ENCODE measurements at regions not wholly inside any gene's neighbourhood (a gene's known extent, or its start where the extent isn't known, plus 50 kb on each side); places are given as distances from the start of the nearest gene placed in this dataset.
"Not testable (repeated sequence)": the region's sequence is repeated elsewhere in the genome, so short reads cannot be mapped to it uniquely, and the experiment has no call there.

DNA sequence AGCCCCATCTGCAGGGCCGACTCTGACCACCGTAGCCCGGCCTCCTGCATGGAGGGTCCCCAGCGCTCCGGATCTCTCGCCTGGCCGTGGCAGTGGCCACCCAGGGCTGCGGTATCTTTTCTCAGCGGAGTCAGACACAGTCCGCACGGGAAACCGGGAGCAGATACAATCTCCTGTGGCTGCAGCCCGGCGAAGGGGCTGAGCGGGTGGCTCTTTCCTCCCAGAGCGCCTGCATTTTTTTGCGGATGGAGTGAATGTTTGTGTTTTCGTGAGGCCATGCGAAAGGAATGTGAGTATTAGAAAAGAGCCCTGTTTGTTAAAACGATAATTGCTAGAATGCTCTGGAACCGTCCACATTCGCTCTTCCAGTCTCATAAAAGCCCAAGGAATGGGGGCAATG, 53.4 kb upstream of the PTCH1 start:
- DNase-seq = no peak
- TF ChIP-seq, protein P1, sequence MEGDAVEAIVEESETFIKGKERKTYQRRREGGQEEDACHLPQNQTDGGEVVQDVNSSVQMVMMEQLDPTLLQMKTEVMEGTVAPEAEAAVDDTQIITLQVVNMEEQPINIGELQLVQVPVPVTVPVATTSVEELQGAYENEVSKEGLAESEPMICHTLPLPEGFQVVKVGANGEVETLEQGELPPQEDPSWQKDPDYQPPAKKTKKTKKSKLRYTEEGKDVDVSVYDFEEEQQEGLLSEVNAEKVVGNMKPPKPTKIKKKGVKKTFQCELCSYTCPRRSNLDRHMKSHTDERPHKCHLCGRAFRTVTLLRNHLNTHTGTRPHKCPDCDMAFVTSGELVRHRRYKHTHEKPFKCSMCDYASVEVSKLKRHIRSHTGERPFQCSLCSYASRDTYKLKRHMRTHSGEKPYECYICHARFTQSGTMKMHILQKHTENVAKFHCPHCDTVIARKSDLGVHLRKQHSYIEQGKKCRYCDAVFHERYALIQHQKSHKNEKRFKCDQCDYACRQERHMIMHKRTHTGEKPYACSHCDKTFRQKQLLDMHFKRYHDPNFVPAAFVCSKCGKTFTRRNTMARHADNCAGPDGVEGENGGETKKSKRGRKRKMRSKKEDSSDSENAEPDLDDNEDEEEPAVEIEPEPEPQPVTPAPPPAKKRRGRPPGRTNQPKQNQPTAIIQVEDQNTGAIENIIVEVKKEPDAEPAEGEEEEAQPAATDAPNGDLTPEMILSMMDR (IDR thresholded peaks at IDR 0.05) = no peak
- no peak for TF ChIP-seq POLR2A (IDR thresholded peaks at IDR 0.05)
- Histone ChIP-seq H3K4me3 (replicated peaks in 1 of 3) (no peak overlapping the region), H3K9me3 (no peaks in the 10 kb centered on the region), H3K27ac (no peak overlapping the region), H3K36me3 (no peaks in the 10 kb centered on the region), H3K4me1 (no peaks in the 10 kb centered on the region), H3K27me3 (no peaks in the 10 kb centered on the region)
- 28 to 38% methylated on average over 22 of the region's 22 CpGs for WGBS, 2 donors
- intact Hi-C loops (cut with DNase I) = no loop called here

DNA sequence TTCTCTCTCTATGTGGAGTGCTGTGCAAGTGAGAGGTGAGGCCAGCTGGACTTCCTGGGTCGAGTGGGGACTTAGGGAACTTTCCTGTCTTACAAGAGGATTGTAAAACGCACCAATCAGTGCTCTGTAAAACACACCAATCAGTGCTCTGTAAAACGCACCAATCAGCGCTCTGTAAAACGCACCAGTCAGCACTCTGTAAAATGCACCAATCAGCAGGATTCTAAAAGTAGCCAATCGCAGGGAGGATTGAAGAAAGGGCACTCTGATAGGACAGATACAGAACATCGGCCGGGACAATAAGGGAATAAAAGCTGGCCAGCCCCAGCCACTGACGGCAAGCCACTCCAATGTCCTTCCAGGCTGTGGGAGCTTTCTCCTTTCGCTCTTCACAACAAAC, 52.0 kb upstream of the PTCH1 start:
- 90 to 93% methylated on average over 10 of the region's 10 CpGs for WGBS, 2 donors
- H3K4me1 ChIP-seq; H3K27ac ChIP-seq; H3K36me3 ChIP-seq; H3K27me3 ChIP-seq; DNase-seq; H3K4me3 ChIP-seq (replicated peaks in 1 of 3); H3K9me3 ChIP-seq; intact Hi-C loops (cut with DNase I): not testable (repeated sequence)
